Glutamatergic neuron (in vitro differentiated cells): ENCODE measurements at regions not wholly inside any gene's neighbourhood (a gene's known extent, or its start where the extent isn't known, plus 50 kb on each side); places are given as distances from the start of the nearest gene placed in this dataset.

Source experiments
- DNase-seq: peaks from one replicate; pipeline ENCODE4 v3.0.0; 2022
- H3K27ac Mint-ChIP-seq: one replicate; pipeline ENCODE4 v1.8.0; 2020; ENCODE audit warnings: mild to moderate bottlenecking, mixed read lengths, inconsistent platforms; ENCODE audit not compliant: unreplicated experiment
- H3K27me3 Mint-ChIP-seq: one replicate; pipeline ENCODE4 v1.8.0; 2020; ENCODE audit warnings: mild to moderate bottlenecking, moderate library complexity, mixed read lengths, inconsistent platforms; ENCODE audit not compliant: unreplicated experiment
- H3K36me3 Mint-ChIP-seq: one replicate; pipeline ENCODE4 v1.8.0; 2020; ENCODE audit warnings: mild to moderate bottlenecking, mixed read lengths, inconsistent platforms; ENCODE audit not compliant: unreplicated experiment
- H3K4me1 Mint-ChIP-seq: one replicate; pipeline ENCODE4 v1.8.0; 2020; ENCODE audit warnings: mild to moderate bottlenecking, low read depth, mixed read lengths, inconsistent platforms; ENCODE audit not compliant: unreplicated experiment
- H3K4me3 Mint-ChIP-seq: one replicate; pipeline ENCODE4 v1.8.0; 2020; ENCODE audit warnings: mild to moderate bottlenecking, mixed read lengths, inconsistent platforms; ENCODE audit not compliant: unreplicated experiment
- H3K9me3 Mint-ChIP-seq: one replicate; pipeline ENCODE4 v1.8.0; 2020; ENCODE audit warnings: mild to moderate bottlenecking, moderate library complexity, mixed read lengths, inconsistent platforms; ENCODE audit not compliant: unreplicated experiment
- CTCF ChIP-seq: fragments of 200-600 bp; sonication (generic); IDR thresholded peaks from one replicate; pipeline ENCODE4 v1.5.0; 2021; ENCODE audit not compliant: partially characterized antibody, unreplicated experiment

DNA sequence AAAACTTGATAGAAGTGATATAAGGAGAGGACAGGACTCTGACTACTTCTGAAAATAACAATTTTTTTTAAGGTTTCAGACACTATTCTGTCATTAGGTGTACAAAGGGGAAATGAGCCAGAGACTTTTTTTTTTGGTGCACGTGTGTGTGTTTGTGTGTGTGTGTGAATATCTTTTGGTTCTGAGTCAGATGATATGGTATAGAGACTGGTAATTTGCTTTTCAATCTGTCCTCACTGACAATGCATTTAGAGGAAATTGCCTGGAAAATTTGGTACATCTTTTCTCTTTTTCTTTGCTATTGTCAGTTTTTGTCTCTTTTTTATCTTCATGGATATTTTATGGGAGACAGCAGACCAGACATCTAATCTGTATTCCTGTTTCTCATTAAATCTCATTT lies 59.3 kb downstream of the DDIT4L start:
- H3K27me3 Mint-ChIP-seq = no peaks in the 10 kb centered on the region
- TF ChIP-seq CTCF = no peak

GRCh38 chr4:100130491-100130890 lies 59.8 kb downstream of the DDIT4L start:
- no peak overlapping the region for H3K4me3 Mint-ChIP-seq
- no peak for DNase-seq
- H3K27me3 Mint-ChIP-seq = no peaks in the 10 kb centered on the region
- no peak overlapping the region for H3K27ac Mint-ChIP-seq
- H3K9me3 Mint-ChIP-seq = no peaks in the 10 kb centered on the region
- no peak for TF ChIP-seq CTCF
- peaks cover 1% of the 10 kb centered on the region for H3K36me3 Mint-ChIP-seq
- no peaks in the 10 kb centered on the region for H3K4me1 Mint-ChIP-seq

More for the DNA sequence above, 59.3 kb downstream of the DDIT4L start:
- Mint-ChIP-seq H3K4me1 (no peaks in the 10 kb centered on the region), H3K9me3 (no peaks in the 10 kb centered on the region), H3K36me3 (no peaks in the 10 kb centered on the region), H3K4me3 (no peak overlapping the region), H3K27ac (no peak overlapping the region)
- no peak for DNase-seq

GRCh38 chr4:100129774-100130173 lies 60.5 kb downstream of the DDIT4L start:
- Mint-ChIP-seq H3K27me3 (no peaks in the 10 kb centered on the region), H3K36me3 (peaks cover 4% of the 10 kb centered on the region), H3K4me3 (no peak overlapping the region), H3K4me1 (no peaks in the 10 kb centered on the region), H3K9me3 (no peaks in the 10 kb centered on the region), H3K27ac (no peak overlapping the region)
- DNase-seq = no peak
- no peak for TF ChIP-seq CTCF

GRCh38 chr4:100128338-100128737 lies 61.9 kb downstream of the DDIT4L start:
- TF ChIP-seq CTCF = no peak
- no peaks in the 10 kb centered on the region for H3K9me3 Mint-ChIP-seq
- H3K4me1 Mint-ChIP-seq = no peaks in the 10 kb centered on the region
- H3K36me3 Mint-ChIP-seq = peaks cover 4% of the 10 kb centered on the region
- H3K27ac Mint-ChIP-seq = no peak overlapping the region
- no peaks in the 10 kb centered on the region for H3K27me3 Mint-ChIP-seq
- DNase-seq = no peak
- no peak overlapping the region for H3K4me3 Mint-ChIP-seq

- Mint-ChIP-seq H3K27ac (no peak overlapping the region), H3K9me3 (no peaks in the 10 kb centered on the region), H3K4me3 (no peak overlapping the region), H3K4me1 (no peaks in the 10 kb centered on the region), H3K36me3 (peaks cover 4% of the 10 kb centered on the region), H3K27me3 (no peaks in the 10 kb centered on the region)
- DNase-seq = no peak
- no peak for TF ChIP-seq CTCF
These were observed 65.6 kb downstream of the DDIT4L start for GRCh38 chr4:100124715-100125114.
